GM12878 (cell line): ENCODE measurements at regions not wholly inside any gene's neighbourhood (a gene's known extent, or its start where the extent isn't known, plus 50 kb on each side); places are given as distances from the start of the nearest gene placed in this dataset.

ENCODE experiments used
- ATAC-seq: fragments of 200-7000 bp; cut with Tn5 transposase; 3 replicates; pipeline ENCODE4 v1.9.1; 2020; ENCODE audit warnings: mild to moderate bottlenecking, moderate library complexity
- BruUV-seq: library from RNA; stranded (reverse); fragments of 400-500 nt; replicated peaks from 2 replicates; lab custom pipeline; 2021; lab: Mats Ljungman, UMichigan
- CTCF ChIA-PET: fragments of 300-600 bp; sonication (Branson Sonifier 250); formaldehyde crosslinking; extraction: SDS; loops from one replicate; lab custom pipeline; 2021; ENCODE audit warnings: inconsistent platforms; lab: Yijun Ruan, JAX
- POLR2A ChIA-PET: fragments of 350-600 bp; formaldehyde crosslinking; extraction: SDS; loops from one replicate; lab custom pipeline; 2021; ENCODE audit warnings: inconsistent platforms; lab: Charles Lee
- RAD21 ChIA-PET: fragments of 300-600 bp; sonication (Branson Sonifier 250); formaldehyde crosslinking; loops from one replicate; lab custom pipeline; 2023; ENCODE audit warnings: antibody characterized with exemption; ENCODE audit not compliant: unreplicated experiment; lab: Charles Lee
- SMC1A ChIA-PET: fragments of 300-600 bp; sonication (Branson Sonifier 250); formaldehyde crosslinking; loops from one replicate; lab custom pipeline; 2023; ENCODE audit not compliant: unreplicated experiment, uncharacterized antibody; lab: Charles Lee
- DNase-seq: peaks from one replicate; pipeline ENCODE4 v3.0.0-alpha.2; 2011; ENCODE audit warnings: low read depth, low spot score
- FAIRE-seq: peaks from 3 replicates; lab custom pipeline; 2011; peaks lifted over from hg19 to GRCh38; lab: Jason Lieb, UNC
- H2AFZ ChIP-seq: 2 replicates; pipeline ENCODE4 v1.6.0; 2011; ENCODE audit warnings: low read depth, low read length, control low read depth; ENCODE audit not compliant: control insufficient read depth
- H3K27ac ChIP-seq: 2 replicates; pipeline ENCODE4 v1.5.1; 2011; ENCODE audit warnings: control low read depth; ENCODE audit not compliant: control insufficient read depth, insufficient read depth
- H3K27me3 ChIP-seq, 2 experiments: replicated peaks in 1 of 2; 2 replicates each; pipeline versions ENCODE4 v1.6.0 to v1.6.1; 2011; ENCODE audit warnings: low read length in 1 of 2; ENCODE audit not compliant: control insufficient read depth in 2 of 2, insufficient read depth in 2 of 2
- H3K36me3 ChIP-seq, 2 experiments: 2 replicates each; pipeline ENCODE4 v1.5.1; 2011; ENCODE audit warnings: low read length in 1 of 2; ENCODE audit not compliant: control insufficient read depth in 2 of 2, insufficient read depth in 2 of 2
- H3K4me1 ChIP-seq: 2 replicates; pipeline ENCODE4 v1.6.1; 2011; ENCODE audit warnings: mild to moderate bottlenecking, low read length, moderate library complexity, mixed read lengths; ENCODE audit not compliant: control insufficient read depth, insufficient read depth
- H3K4me2 ChIP-seq: 2 replicates; pipeline ENCODE4 v1.6.0; 2011; ENCODE audit warnings: control low read depth; ENCODE audit not compliant: control insufficient read depth, insufficient read depth
- H3K4me3 ChIP-seq: fragments of 200-600 bp; sonication (generic); 2 replicates; pipeline ENCODE4 v1.5.1; 2016
- H3K79me2 ChIP-seq: 2 replicates; pipeline ENCODE4 v1.6.0; 2011; ENCODE audit warnings: low read length; ENCODE audit not compliant: control insufficient read depth, insufficient read depth
- H3K9ac ChIP-seq: 2 replicates; pipeline ENCODE4 v1.8.0; 2011; ENCODE audit warnings: low read length, control low read depth, mixed read lengths; ENCODE audit not compliant: control insufficient read depth, insufficient read depth
- H3K9me3 ChIP-seq: replicated peaks from 3 replicates; pipeline ENCODE4 v1.5.1; 2011; ENCODE audit warnings: mild to moderate bottlenecking, low read length; ENCODE audit not compliant: control insufficient read depth, insufficient read depth
- H4K20me1 ChIP-seq: 2 replicates; pipeline ENCODE4 v1.6.0; 2011; ENCODE audit not compliant: control insufficient read depth, insufficient read depth
- BCL11A ChIP-seq: IDR thresholded peaks from 2 replicates; pipeline ENCODE4 v1.6.1; 2011; ENCODE audit warnings: low read depth, low read length
- IRF4 ChIP-seq: IDR thresholded peaks from 2 replicates; pipeline ENCODE4 v1.6.1; 2011; ENCODE audit warnings: low read depth, low read length
- RBBP5 ChIP-seq: fragments of 200-600 bp; sonication (generic); conservative IDR thresholded peaks from 2 replicates; pipeline ENCODE4 v1.6.1; 2016
- SIX5 ChIP-seq: IDR thresholded peaks from 2 replicates; pipeline ENCODE4 v1.6.1; 2011; ENCODE audit warnings: mild to moderate bottlenecking, low read depth, low read length, moderate library complexity; ENCODE audit not compliant: severe bottlenecking
- SMARCA5 ChIP-seq: fragments of 450-650 bp; IDR thresholded peaks from 2 replicates; pipeline ENCODE4 v1.6.1; 2017; ENCODE audit warnings: mild to moderate bottlenecking
- TCF12 ChIP-seq: IDR thresholded peaks from 2 replicates; pipeline ENCODE4 v1.6.1; 2011; ENCODE audit warnings: low read depth, mild to moderate bottlenecking, low read length
- WGBS: methylation state at CpG from one replicate; pipeline ENCODE4 v1.1.6; 2016; ENCODE audit warnings: low lambda C conversion rate; ENCODE audit not compliant: insufficient replicate concordance, insufficient coverage; ENCODE audit errors: missing lambda C conversion rate; 5-methylcytosine and 5-hydroxymethylcytosine counted together
- in situ Hi-C: fragments of 300-500 bp; cut with MboI; formaldehyde crosslinking; loops from 9 replicates; pipeline ENCODE4 v1.14.3; 2018; ENCODE audit warnings: mixed read lengths
- intact Hi-C: fragments of 100-400 bp; cut with micrococcal nuclease; formaldehyde crosslinking; loops from one replicate; pipeline ENCODE4 v1.14.2; 2022; ENCODE audit not compliant: unreplicated experiment
- TF ChIP-seq, protein P1 (sequence below), 3 experiments: IDR thresholded peaks in 2 of 3; conservative IDR thresholded peaks in 1 of 3; 2 replicates each; pipeline ENCODE4 v1.5.1; 2011; ENCODE audit warnings: low read depth in 3 of 3, low read length in 3 of 3, mild to moderate bottlenecking in 3 of 3, control low read depth in 2 of 3, moderate library complexity in 2 of 3, inconsistent platforms in 1 of 3, mixed read lengths in 1 of 3; ENCODE audit not compliant: control insufficient read depth in 2 of 3, insufficient read depth in 1 of 3; ENCODE audit errors: extremely low read depth in 1 of 3
- TF ChIP-seq, protein P2 (sequence below): IDR thresholded peaks from 2 replicates; pipeline ENCODE4 v1.6.1; 2011; ENCODE audit warnings: borderline replicate concordance, low read depth, mild to moderate bottlenecking, moderate library complexity, low read length; ENCODE audit not compliant: insufficient read depth, poor library complexity, severe bottlenecking

DNA sequence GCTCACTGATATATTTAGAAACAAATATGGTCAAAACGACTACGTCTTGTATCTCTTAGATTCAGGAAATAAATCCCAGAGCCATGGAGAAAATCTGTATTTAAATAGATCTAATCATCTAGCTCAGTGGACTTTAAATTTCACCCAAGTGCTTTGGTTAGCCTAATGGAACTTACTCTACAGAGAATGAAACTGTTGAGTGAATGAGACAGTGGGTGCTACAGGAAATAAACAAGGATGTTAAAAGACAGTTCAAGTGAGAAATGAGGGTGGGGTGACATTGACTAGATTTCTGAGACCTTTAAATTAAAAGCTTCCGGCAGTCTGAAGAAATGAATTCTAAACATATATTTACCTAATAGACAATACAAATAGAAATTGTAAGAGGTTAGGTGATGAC, 2197.0 kb downstream of the ARAP2 start (continued):
- TF ChIP-seq SIX5 (no peak), TCF12 (no peak)
- TF ChIP-seq, all 136 proteins: peak for 0

DNA sequence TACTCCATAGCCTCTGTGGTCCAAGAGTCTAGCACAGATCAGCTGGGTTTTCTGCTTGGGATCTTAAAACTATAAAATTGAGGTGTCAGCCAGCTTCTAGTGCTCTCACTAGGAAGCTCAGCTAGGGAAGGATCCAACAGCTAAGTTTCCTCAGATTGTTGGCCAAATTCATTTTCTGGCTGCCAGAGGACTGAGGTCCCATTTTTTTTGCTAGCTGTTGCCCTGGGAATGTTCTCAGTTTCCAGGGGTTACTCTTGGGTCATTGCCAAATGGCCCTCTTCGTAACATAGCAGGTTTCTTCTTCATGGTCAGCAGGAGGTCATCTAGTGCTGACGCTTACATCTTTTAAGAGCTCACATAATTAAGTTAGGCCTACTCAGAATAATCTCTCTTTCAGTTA, 2178.2 kb downstream of the ARAP2 start:
- FAIRE-seq (no peak), ATAC-seq (no peak), DNase-seq (no peak)
- 0% methylated on average over 2 of the region's 2 CpGs for WGBS
- H3K36me3 ChIP-seq: no peaks in the 10 kb centered on the region
- H2AFZ ChIP-seq: no peak overlapping the region
- RAD21 ChIA-PET: no interaction called here
- TF ChIP-seq BCL11A (no peak), SMARCA5 (no peak), RBBP5 (no peak), IRF4 (no peak)
- TF ChIP-seq, protein P1, sequence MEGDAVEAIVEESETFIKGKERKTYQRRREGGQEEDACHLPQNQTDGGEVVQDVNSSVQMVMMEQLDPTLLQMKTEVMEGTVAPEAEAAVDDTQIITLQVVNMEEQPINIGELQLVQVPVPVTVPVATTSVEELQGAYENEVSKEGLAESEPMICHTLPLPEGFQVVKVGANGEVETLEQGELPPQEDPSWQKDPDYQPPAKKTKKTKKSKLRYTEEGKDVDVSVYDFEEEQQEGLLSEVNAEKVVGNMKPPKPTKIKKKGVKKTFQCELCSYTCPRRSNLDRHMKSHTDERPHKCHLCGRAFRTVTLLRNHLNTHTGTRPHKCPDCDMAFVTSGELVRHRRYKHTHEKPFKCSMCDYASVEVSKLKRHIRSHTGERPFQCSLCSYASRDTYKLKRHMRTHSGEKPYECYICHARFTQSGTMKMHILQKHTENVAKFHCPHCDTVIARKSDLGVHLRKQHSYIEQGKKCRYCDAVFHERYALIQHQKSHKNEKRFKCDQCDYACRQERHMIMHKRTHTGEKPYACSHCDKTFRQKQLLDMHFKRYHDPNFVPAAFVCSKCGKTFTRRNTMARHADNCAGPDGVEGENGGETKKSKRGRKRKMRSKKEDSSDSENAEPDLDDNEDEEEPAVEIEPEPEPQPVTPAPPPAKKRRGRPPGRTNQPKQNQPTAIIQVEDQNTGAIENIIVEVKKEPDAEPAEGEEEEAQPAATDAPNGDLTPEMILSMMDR (IDR thresholded peaks at IDR 0.05 in 2 of 3, conservative IDR thresholded peaks at IDR 0.05 in 1 of 3; ENCODE audit: control insufficient read depth in 2 of 3, extremely low read depth in 1 of 3, insufficient read depth in 1 of 3, low read depth in 3 of 3, low read length in 3 of 3): no peak
- TF ChIP-seq, protein P2, sequence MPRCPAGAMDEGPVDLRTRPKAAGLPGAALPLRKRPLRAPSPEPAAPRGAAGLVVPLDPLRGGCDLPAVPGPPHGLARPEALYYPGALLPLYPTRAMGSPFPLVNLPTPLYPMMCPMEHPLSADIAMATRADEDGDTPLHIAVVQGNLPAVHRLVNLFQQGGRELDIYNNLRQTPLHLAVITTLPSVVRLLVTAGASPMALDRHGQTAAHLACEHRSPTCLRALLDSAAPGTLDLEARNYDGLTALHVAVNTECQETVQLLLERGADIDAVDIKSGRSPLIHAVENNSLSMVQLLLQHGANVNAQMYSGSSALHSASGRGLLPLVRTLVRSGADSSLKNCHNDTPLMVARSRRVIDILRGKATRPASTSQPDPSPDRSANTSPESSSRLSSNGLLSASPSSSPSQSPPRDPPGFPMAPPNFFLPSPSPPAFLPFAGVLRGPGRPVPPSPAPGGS: no peak
- SMC1A ChIA-PET: no interaction called here
- H3K9me3 ChIP-seq: no peaks in the 10 kb centered on the region
- CTCF ChIA-PET: no interaction called here
- no peaks in the 10 kb centered on the region for H3K4me1 ChIP-seq
- intact Hi-C loops: no loop called here
- no peak overlapping the region for H3K4me3 ChIP-seq
- POLR2A ChIA-PET: no interaction called here
- in situ Hi-C loops: no loop called here
- H3K27ac ChIP-seq: no peak overlapping the region
- no peaks in the 10 kb centered on the region for H4K20me1 ChIP-seq
- no peak overlapping the region for H3K9ac ChIP-seq
- no peak overlapping the region for H3K4me2 ChIP-seq
- no TSS peak for BruUV-seq
- no peaks in the 10 kb centered on the region for H3K27me3 ChIP-seq
- H3K79me2 ChIP-seq: no peaks in the 10 kb centered on the region
